Right lobe of liver (tissue), 4 donors: ENCODE measurements at regions not wholly inside any gene's neighbourhood (a gene's known extent, or its start where the extent isn't known, plus 50 kb on each side); places are given as distances from the start of the nearest gene placed in this dataset.

Source experiments
- CTCF ChIP-seq, 4 donors: fragments of 200-600 bp in 3 of 4; fragments of 450-650 bp in 1 of 4; IDR thresholded peaks; one replicate each; pipeline versions ENCODE4 v1.5.1 to v1.8.0; 2016 to 2022; ENCODE audit warnings: antibody characterized with exemption in 4 of 4, mild to moderate bottlenecking in 2 of 4
- POLR2A ChIP-seq: fragments of 450-650 bp; IDR thresholded peaks from one replicate; pipeline ENCODE4 v1.6.1; 2017; ENCODE audit warnings: antibody characterized with exemption, mild to moderate bottlenecking
- donor health status: DM: no; HTN: no; CAD: no.
- donor health status: DM: no; HTN: no; CAD: no.
- donor health status: DM: no; HTN: yes; CAD: no.

- TF ChIP-seq CTCF (IDR thresholded peaks at IDR 0.05) (no peak), POLR2A (no peak)
These were observed 101.0 kb downstream of the FAM114A2 start for GRCh38 chr5:153937661-153938060.
